Esophagus squamous epithelium (tissue), 4 donors: ENCODE measurements at regions not wholly inside any gene's neighbourhood (a gene's known extent, or its start where the extent isn't known, plus 50 kb on each side); places are given as distances from the start of the nearest gene placed in this dataset.

Experiments
- POLR2A ChIP-seq, 4 donors: fragments of 450-650 bp; IDR thresholded peaks; one replicate each; pipeline ENCODE4 v1.6.1; 2017; ENCODE audit warnings: antibody characterized with exemption in 4 of 4, mild to moderate bottlenecking in 4 of 4, moderate library complexity in 3 of 4
- TF ChIP-seq, protein P1 (sequence below), 6 experiments: fragments of 450-650 bp in 4 of 6; fragments of 200-600 bp in 2 of 6; sonication (generic) in 2 of 6; IDR thresholded peaks; one replicate each; pipeline ENCODE4 v1.5.1; 2016 to 2019; ENCODE audit warnings: antibody characterized with exemption in 6 of 6, mild to moderate bottlenecking in 4 of 6, moderate library complexity in 4 of 6

DNA sequence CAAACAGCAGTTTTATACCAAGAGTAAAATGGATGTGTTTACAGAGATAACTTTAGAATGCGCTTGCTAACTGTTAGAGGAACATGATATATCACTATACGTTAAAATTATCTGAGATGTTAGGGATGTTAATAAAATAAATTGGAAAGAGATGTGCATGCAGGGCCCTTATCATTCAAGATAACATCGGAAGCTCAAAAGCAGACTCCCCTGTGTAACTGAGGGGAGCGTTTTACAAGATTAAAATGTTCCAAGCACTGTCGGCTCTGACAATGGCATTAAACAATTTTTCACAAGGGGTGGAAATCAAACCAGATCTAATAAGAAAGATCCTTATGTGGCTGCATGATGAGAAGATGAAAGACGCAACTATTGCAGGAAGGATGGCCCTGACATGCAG is 53.3 kb upstream of the DCC start:
- no peak for TF ChIP-seq POLR2A (IDR thresholded peaks at IDR 0.05)
- TF ChIP-seq, protein P1, sequence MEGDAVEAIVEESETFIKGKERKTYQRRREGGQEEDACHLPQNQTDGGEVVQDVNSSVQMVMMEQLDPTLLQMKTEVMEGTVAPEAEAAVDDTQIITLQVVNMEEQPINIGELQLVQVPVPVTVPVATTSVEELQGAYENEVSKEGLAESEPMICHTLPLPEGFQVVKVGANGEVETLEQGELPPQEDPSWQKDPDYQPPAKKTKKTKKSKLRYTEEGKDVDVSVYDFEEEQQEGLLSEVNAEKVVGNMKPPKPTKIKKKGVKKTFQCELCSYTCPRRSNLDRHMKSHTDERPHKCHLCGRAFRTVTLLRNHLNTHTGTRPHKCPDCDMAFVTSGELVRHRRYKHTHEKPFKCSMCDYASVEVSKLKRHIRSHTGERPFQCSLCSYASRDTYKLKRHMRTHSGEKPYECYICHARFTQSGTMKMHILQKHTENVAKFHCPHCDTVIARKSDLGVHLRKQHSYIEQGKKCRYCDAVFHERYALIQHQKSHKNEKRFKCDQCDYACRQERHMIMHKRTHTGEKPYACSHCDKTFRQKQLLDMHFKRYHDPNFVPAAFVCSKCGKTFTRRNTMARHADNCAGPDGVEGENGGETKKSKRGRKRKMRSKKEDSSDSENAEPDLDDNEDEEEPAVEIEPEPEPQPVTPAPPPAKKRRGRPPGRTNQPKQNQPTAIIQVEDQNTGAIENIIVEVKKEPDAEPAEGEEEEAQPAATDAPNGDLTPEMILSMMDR (IDR thresholded peaks at IDR 0.05) = no peak
